GM19452 (cell line): ENCODE measurements at regions not wholly inside any gene's neighbourhood (a gene's known extent, or its start where the extent isn't known, plus 50 kb on each side); places are given as distances from the start of the nearest gene placed in this dataset.
A peak's percentile ranks its signal among the peaks of the same experiment; 100 is the strongest.

Experiments used
- ATAC-seq: cut with Tn5 transposase; IDR thresholded peaks from one replicate; pipeline ENCODE4 v1.9.1; 2021; ENCODE audit not compliant: unreplicated experiment

- no peak for ATAC-seq
Measured at GRCh38 chr12:88310069-88310468, 168.0 kb downstream of the TMTC3 start.

GRCh38 chr12:88310666-88311065 is 168.6 kb downstream of the TMTC3 start:
- ATAC-seq, result no peak

- ATAC-seq, result peak; percentile 78
Measured at GRCh38 chr12:88313554-88313953, 171.4 kb downstream of the TMTC3 start.

GRCh38 chr12:88314706-88315105 is 172.6 kb downstream of the TMTC3 start:
- ATAC-seq, result no peak

GRCh38 chr12:88318726-88319125 is 176.6 kb downstream of the TMTC3 start:
- ATAC-seq, result no peak

- ATAC-seq, result no peak
Measured at GRCh38 chr12:88325076-88325815, 183.1 kb downstream of the TMTC3 start.

- ATAC-seq, result no peak
Measured at GRCh38 chr12:88325816-88326189, 183.7 kb downstream of the TMTC3 start.

- no peak for ATAC-seq
Measured at GRCh38 chr12:88327276-88327675, 185.2 kb downstream of the TMTC3 start.

GRCh38 chr12:88328090-88328489 is 186.0 kb downstream of the TMTC3 start:
- no peak for ATAC-seq

- ATAC-seq, result no peak
Measured at GRCh38 chr12:88329833-88330232, 187.7 kb downstream of the TMTC3 start.

GRCh38 chr12:88334271-88334670 is 192.2 kb downstream of the TMTC3 start:
- no peak for ATAC-seq

GRCh38 chr12:88336076-88336739 is 194.1 kb downstream of the TMTC3 start:
- ATAC-seq, result no peak

- ATAC-seq, result no peak
Measured at GRCh38 chr12:88338486-88338885, 196.4 kb downstream of the TMTC3 start.

GRCh38 chr12:88339254-88339949 is 197.3 kb downstream of the TMTC3 start:
- no peak for ATAC-seq

- ATAC-seq, result no peak
Measured at GRCh38 chr12:88339966-88340365, 197.9 kb downstream of the TMTC3 start.

- no peak for ATAC-seq
Measured at GRCh38 chr12:88342251-88342806, 200.2 kb downstream of the TMTC3 start.

- ATAC-seq, result no peak
Measured at GRCh38 chr12:88351146-88351545, 209.0 kb downstream of the TMTC3 start.

GRCh38 chr12:88354691-88355090 is 212.6 kb downstream of the TMTC3 start:
- ATAC-seq, result no peak

- ATAC-seq, result no peak
Measured at GRCh38 chr12:88360343-88360742, 218.2 kb downstream of the TMTC3 start.

- no peak for ATAC-seq
Measured at GRCh38 chr12:88361493-88361892, 218.8 kb downstream of the KITLG start.

- ATAC-seq, result no peak
Measured at GRCh38 chr12:88362439-88362838, 217.8 kb downstream of the KITLG start.

GRCh38 chr12:88365403-88365802 is 214.9 kb downstream of the KITLG start:
- no peak for ATAC-seq
